Lung (tissue), 11 donors: ENCODE measurements at regions not wholly inside any gene's neighbourhood (a gene's known extent, or its start where the extent isn't known, plus 50 kb on each side); places are given as distances from the start of the nearest gene placed in this dataset.
A peak's percentile ranks its signal among the peaks of the same experiment; 100 is the strongest.

Experiments used
- ATAC-seq: fragments of 200-7000 bp; cut with Tn5 transposase; one replicate; pipeline ENCODE4 v1.9.1; 2020; ENCODE audit warnings: moderate number of reproducible peaks; ENCODE audit not compliant: insufficient read depth, low FRiP score
- DNase-seq, 3 donors: peaks; one replicate each; pipeline ENCODE4 v3.0.0-alpha.2; 2013 to 2017
- H3K27ac ChIP-seq, 2 donors: one replicate each; pipeline ENCODE4 v1.5.1; 2013; ENCODE audit warnings: mild to moderate bottlenecking in 2 of 2, moderate library complexity in 2 of 2, control low read depth in 1 of 2, inconsistent platforms in 1 of 2, low read depth in 1 of 2, low read length in 1 of 2
- H3K27me3 ChIP-seq, 3 donors: one replicate each; pipeline ENCODE4 v1.5.1; 2013; ENCODE audit warnings: low read length in 2 of 3; ENCODE audit not compliant: control insufficient read depth in 3 of 3, insufficient read depth in 3 of 3
- H3K36me3 ChIP-seq, 4 donors: one replicate each; pipeline ENCODE4 v1.5.1; 2013; ENCODE audit warnings: low read length in 4 of 4, mild to moderate bottlenecking in 1 of 4, moderate library complexity in 1 of 4; ENCODE audit not compliant: control insufficient read depth in 4 of 4, insufficient read depth in 4 of 4
- H3K4me1 ChIP-seq, 5 donors: one replicate each; pipeline ENCODE4 v1.5.1; 2013; ENCODE audit warnings: low read length in 5 of 5, mild to moderate bottlenecking in 2 of 5, moderate library complexity in 1 of 5; ENCODE audit not compliant: control insufficient read depth in 5 of 5, insufficient read depth in 5 of 5
- H3K4me3 ChIP-seq: one replicate; pipeline ENCODE4 v1.5.1; 2013; ENCODE audit warnings: mild to moderate bottlenecking, control low read depth, moderate library complexity
- H3K9ac ChIP-seq, 2 donors: one replicate each; pipeline ENCODE4 v1.5.1; 2013; ENCODE audit warnings: low read length in 2 of 2, control low read depth in 1 of 2; ENCODE audit not compliant: insufficient read depth in 1 of 2
- H3K9me3 ChIP-seq, 4 donors: one replicate each; pipeline ENCODE4 v1.5.1; 2013; ENCODE audit warnings: low read length in 3 of 4, mild to moderate bottlenecking in 1 of 4, moderate library complexity in 1 of 4; ENCODE audit not compliant: control insufficient read depth in 4 of 4, insufficient read depth in 3 of 4
- WGBS, 2 donors: extraction: QIAGEN DNeasy Blood & Tissue Kit; methylation state at CpG; one replicate each; pipeline ENCODE4 v1.1.7; 2013; 5-methylcytosine and 5-hydroxymethylcytosine counted together
- TF ChIP-seq, protein P1 (sequence below): IDR thresholded peaks from 2 replicates; pipeline ENCODE4 v1.5.1; 2012; ENCODE audit warnings: mild to moderate bottlenecking; ENCODE audit errors: control extremely low read depth, extremely low read depth
- donor health status: control.
- donor health status: control.
- donor health status: Bipolar disorder and iron deficiency.
- donor health status: healthy.
- donor health status: DM: yes; HTN: yes; CAD: no.

DNA sequence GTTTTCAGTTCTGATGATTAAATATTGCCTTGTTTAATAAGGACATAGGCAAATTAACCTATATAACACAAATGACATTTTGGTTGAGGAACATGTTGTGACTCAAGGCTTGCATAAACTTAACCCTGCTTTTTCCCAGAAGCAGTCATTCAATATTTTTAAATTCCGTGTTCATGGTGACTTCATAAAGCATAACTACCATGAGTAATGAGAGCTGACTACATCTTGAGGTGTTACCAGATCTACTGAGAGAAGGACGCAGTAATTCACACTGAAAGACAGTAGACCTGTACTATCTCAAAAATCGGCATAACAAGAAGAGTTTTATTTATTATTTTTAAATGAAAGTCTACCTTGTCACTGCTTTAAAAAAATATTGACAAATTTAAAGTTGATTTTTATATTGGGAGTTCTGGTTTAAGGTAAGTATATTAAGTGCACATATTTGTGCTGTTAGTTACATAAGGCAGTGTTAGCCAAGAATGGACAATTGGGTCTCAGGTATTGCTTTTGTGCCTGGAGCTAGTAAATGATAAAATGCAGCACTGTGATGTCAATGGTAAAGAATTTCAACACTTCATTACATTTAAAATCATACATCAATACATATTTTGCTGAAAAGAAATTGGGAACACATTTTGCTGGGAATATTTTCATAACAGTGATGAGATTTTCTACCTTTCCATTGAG, 1198.5 kb downstream of the FSCB start:
- Histone ChIP-seq H3K27ac (no peak overlapping the region), H3K27me3 (no peaks in the 10 kb centered on the region), H3K36me3 (no peaks in the 10 kb centered on the region), H3K4me1 (no peaks in the 10 kb centered on the region), H3K9me3 (peaks cover 0 to 1% (median 0%) of the 10 kb centered on the region in 4 donors), H3K4me3 (no peak overlapping the region), H3K9ac (no peak overlapping the region)
- ATAC-seq (no peak), DNase-seq (no peak)
- 80% methylated on average over 3 of the region's 3 CpGs for WGBS, 2 donors
- TF ChIP-seq, protein P1, sequence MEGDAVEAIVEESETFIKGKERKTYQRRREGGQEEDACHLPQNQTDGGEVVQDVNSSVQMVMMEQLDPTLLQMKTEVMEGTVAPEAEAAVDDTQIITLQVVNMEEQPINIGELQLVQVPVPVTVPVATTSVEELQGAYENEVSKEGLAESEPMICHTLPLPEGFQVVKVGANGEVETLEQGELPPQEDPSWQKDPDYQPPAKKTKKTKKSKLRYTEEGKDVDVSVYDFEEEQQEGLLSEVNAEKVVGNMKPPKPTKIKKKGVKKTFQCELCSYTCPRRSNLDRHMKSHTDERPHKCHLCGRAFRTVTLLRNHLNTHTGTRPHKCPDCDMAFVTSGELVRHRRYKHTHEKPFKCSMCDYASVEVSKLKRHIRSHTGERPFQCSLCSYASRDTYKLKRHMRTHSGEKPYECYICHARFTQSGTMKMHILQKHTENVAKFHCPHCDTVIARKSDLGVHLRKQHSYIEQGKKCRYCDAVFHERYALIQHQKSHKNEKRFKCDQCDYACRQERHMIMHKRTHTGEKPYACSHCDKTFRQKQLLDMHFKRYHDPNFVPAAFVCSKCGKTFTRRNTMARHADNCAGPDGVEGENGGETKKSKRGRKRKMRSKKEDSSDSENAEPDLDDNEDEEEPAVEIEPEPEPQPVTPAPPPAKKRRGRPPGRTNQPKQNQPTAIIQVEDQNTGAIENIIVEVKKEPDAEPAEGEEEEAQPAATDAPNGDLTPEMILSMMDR, result no peak

GRCh38 chr14:43307836-43308235, 1199.2 kb downstream of the FSCB start:
- Histone ChIP-seq H3K4me1 (no peaks in the 10 kb centered on the region), H3K9me3 (peaks cover 0 to 1% (median 0%) of the 10 kb centered on the region in 4 donors), H3K4me3 (no peak overlapping the region), H3K27me3 (no peaks in the 10 kb centered on the region), H3K9ac (no peak overlapping the region), H3K36me3 (no peaks in the 10 kb centered on the region), H3K27ac (no peak overlapping the region)
- TF ChIP-seq, protein P1, result no peak
- WGBS, 2 donors, result 55 to 64% methylated on average over 1 of the region's 1 CpG
- ATAC-seq (no peak), DNase-seq (peak in 2 of 3 donors; percentile 88 to 90)

- no peak overlapping the region for H3K27ac ChIP-seq
- WGBS, 2 donors, result 86 to 87% methylated on average over 2 of the region's 2 CpGs
These were observed 1201.0 kb downstream of the FSCB start for GRCh38 chr14:43306053-43306452.

More at GRCh38 chr14:43306053-43306452, 1201.0 kb downstream of the FSCB start:
- Histone ChIP-seq H3K9ac (no peak overlapping the region), H3K9me3 (peaks cover 0 to 1% (median 0%) of the 10 kb centered on the region in 4 donors), H3K4me3 (no peak overlapping the region), H3K4me1 (no peaks in the 10 kb centered on the region), H3K27me3 (no peaks in the 10 kb centered on the region), H3K36me3 (no peaks in the 10 kb centered on the region)
- TF ChIP-seq, protein P1, result no peak
- no peak for ATAC-seq
- no peak for DNase-seq
